Fibroblast of mammary gland (primary cell): ENCODE measurements at regions not wholly inside any gene's neighbourhood (a gene's known extent, or its start where the extent isn't known, plus 50 kb on each side); places are given as distances from the start of the nearest gene placed in this dataset.

Experiments
- DNase-seq: peaks from one replicate; pipeline ENCODE4 v3.0.0-alpha.2; 2010; ENCODE audit warnings: low read depth
- H3K4me3 ChIP-seq: 2 replicates; pipeline ENCODE4 v1.5.1; 2011; ENCODE audit warnings: low read depth, mild to moderate bottlenecking, low read length, moderate library complexity; ENCODE audit not compliant: control insufficient read depth
- TF ChIP-seq, protein P1 (sequence below): conservative IDR thresholded peaks from 2 replicates; pipeline ENCODE4 v1.5.1; 2011; ENCODE audit warnings: low read depth, low read length, inconsistent platforms; ENCODE audit not compliant: control insufficient read depth, insufficient read depth

GRCh38 chrX:74220277-74220676 lies 83.7 kb upstream of the ZCCHC13 start:
- TF ChIP-seq, protein P1, sequence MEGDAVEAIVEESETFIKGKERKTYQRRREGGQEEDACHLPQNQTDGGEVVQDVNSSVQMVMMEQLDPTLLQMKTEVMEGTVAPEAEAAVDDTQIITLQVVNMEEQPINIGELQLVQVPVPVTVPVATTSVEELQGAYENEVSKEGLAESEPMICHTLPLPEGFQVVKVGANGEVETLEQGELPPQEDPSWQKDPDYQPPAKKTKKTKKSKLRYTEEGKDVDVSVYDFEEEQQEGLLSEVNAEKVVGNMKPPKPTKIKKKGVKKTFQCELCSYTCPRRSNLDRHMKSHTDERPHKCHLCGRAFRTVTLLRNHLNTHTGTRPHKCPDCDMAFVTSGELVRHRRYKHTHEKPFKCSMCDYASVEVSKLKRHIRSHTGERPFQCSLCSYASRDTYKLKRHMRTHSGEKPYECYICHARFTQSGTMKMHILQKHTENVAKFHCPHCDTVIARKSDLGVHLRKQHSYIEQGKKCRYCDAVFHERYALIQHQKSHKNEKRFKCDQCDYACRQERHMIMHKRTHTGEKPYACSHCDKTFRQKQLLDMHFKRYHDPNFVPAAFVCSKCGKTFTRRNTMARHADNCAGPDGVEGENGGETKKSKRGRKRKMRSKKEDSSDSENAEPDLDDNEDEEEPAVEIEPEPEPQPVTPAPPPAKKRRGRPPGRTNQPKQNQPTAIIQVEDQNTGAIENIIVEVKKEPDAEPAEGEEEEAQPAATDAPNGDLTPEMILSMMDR: no peak
- DNase-seq: no peak
- H3K4me3 ChIP-seq: no peak overlapping the region

DNA sequence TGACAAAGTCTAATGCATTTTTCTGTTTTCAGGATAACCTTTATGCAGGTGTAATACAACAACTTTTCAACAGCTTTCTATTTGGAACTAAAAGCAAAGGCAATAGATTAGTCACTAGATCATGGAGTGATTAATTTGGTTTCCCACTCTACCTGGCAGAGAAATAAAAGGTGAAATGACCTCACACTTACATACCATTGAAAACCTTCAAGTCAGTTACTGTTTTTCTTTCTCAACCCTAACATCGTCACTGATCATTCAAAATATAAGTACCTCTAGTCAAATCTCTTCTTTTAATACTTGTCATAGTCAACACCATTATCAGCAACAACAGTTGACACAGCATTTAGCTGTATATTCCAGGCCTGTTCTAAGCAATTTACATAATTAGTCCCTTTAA lies 85.1 kb upstream of the ZCCHC13 start:
- no peak overlapping the region for H3K4me3 ChIP-seq
- DNase-seq: no peak
- TF ChIP-seq, protein P1: no peak

DNA sequence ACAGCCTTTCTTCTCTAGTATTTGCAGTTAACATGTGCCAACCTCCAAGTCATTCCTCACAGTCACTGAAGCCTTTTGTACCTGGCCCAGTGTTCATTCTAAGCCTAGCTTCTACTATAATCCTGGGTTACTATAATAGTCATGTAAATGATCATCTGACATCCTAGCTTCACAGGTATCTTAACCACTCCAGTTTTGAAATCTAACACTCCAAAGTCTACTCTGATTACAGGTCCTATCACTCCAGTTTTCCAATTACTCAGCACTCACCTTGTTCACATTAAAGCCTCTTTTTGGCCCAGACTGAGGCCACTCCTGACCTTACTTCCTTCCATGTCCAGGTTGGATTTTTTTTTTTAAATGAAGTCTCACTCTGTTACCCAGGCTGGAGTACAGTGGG lies 87.6 kb upstream of the ZCCHC13 start:
- no peak overlapping the region for H3K4me3 ChIP-seq
- TF ChIP-seq, protein P1: no peak
- DNase-seq: no peak

DNA sequence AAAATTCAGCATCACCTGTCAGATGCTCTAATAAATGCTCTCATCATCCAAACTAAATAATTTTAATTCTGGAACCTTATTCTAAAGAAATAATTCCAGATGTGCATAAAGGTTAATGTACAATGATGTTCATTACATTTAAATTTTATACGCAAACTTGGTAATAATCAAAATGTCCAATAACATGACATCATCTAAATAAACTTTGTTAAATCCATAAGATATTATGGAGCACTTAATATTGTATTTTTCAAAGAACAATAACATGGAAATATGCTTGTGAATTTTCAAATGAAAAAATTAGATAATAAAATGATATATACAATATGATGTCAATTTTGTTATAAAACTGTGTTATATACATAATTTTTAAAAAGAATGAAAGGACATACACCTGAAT lies 92.1 kb upstream of the ZCCHC13 start:
- TF ChIP-seq, protein P1: no peak
- no peak overlapping the region for H3K4me3 ChIP-seq
- DNase-seq: no peak

DNA sequence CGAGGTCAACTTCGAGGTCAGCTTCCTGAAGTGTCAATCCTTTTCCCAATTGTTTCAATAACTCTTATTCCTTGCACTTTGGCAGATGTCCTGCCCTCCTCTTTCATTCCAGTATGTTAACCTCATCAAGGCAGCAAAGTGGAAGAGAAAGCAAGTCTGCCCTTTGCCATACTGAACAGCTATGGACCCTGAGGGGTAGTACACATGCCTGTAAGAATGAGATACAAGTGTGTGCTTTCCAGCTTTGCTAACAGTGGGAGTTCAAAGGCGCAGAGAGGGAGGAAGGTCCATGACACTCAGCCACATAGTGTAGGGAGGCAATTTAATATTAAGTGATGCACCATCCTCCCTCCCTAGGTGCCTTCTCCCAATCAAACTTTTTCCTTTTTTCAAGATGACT lies 96.4 kb upstream of the ZCCHC13 start:
- H3K4me3 ChIP-seq: no peak overlapping the region
- no peak for DNase-seq
- TF ChIP-seq, protein P1: no peak

DNA sequence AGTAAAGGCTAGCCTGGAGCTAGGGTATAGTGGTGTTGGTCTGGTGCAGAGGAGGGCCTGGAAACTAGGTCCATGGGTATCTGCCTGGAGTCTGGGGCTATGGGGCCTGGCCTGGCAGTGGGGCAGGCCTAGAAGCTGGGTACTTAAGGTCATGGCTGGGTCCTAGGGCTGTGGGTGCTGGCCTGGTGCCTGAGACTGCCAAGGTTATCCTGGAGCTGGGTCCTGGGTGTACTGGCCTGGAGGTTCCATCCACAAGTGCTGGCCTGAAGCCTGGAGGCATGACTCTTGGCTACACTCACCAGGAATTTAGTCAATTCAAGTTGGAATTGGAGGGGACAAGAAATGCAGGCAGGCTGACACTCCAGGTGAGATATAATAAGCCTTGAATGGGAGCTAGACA lies 108.4 kb upstream of the ZCCHC13 start:
- H3K4me3 ChIP-seq: no peak overlapping the region
- TF ChIP-seq, protein P1: no peak
- no peak for DNase-seq

DNA sequence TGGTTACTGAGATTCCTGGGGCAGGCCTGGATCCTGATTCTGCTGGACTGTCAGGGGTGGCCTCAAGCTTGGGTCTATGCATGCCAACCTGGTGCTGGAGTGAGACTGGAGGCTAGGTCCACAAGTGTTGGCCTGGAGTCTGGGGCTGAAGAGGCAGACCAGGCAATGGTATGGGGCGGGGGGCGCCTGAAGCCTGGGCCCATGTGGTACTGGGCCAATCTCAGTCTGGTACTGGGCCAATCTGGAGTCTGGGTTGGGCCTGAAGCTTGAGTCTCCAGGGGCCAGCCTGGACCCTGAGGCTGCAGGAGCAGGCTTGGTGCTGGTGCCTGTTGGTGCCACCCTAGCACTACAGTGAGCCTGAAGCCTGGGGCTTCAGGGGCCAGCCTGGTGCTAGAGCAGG lies 108.9 kb upstream of the ZCCHC13 start:
- no peak overlapping the region for H3K4me3 ChIP-seq
- TF ChIP-seq, protein P1: no peak

More for the DNA sequence above, 108.9 kb upstream of the ZCCHC13 start:
- no peak for DNase-seq
